Upper lobe of left lung (tissue), 6 donors: ENCODE measurements at regions not wholly inside any gene's neighbourhood (a gene's known extent, or its start where the extent isn't known, plus 50 kb on each side); places are given as distances from the start of the nearest gene placed in this dataset.

Experiments used
- ATAC-seq, 2 donors: fragments of 200-7000 bp; cut with Tn5 transposase; one replicate each; pipeline ENCODE4 v1.9.1; 2022; ENCODE audit warnings: mild to moderate bottlenecking in 2 of 2, moderate library complexity in 2 of 2; ENCODE audit not compliant: low FRiP score in 2 of 2
- DNase-seq, 2 donors: peaks; one replicate each; pipeline ENCODE4 v3.0.0-alpha.2; 2019 to 2020
- H3K27ac ChIP-seq, 4 donors: fragments of 200-600 bp; sonication (generic); one replicate each; pipeline ENCODE4 v1.5.1; 2016 to 2019
- H3K27me3 ChIP-seq, 4 donors: fragments of 200-600 bp; sonication (generic); one replicate each; pipeline ENCODE4 v1.5.1; 2017 to 2019
- H3K36me3 ChIP-seq, 4 donors: fragments of 200-600 bp; sonication (generic); one replicate each; pipeline ENCODE4 v1.5.1; 2016 to 2019
- H3K4me1 ChIP-seq, 4 donors: fragments of 200-600 bp; sonication (generic); one replicate each; pipeline ENCODE4 v1.5.1; 2018 to 2019
- H3K4me3 ChIP-seq, 4 donors: fragments of 200-600 bp; sonication (generic); one replicate each; pipeline ENCODE4 v1.5.1; 2017 to 2019; ENCODE audit warnings: mild to moderate bottlenecking in 2 of 4, moderate library complexity in 1 of 4
- H3K9me3 ChIP-seq, 4 donors: fragments of 200-600 bp; sonication (generic); one replicate each; pipeline ENCODE4 v1.5.1; 2018 to 2019
- CTCF ChIP-seq, 6 experiments: fragments of 450-650 bp in 4 of 6; fragments of 200-600 bp in 2 of 6; sonication (generic) in 2 of 6; IDR thresholded peaks; one replicate each; pipeline ENCODE4 v1.5.1; 2016 to 2019; ENCODE audit warnings: antibody characterized with exemption in 6 of 6
- EP300 ChIP-seq, 4 donors: sonication (generic); formaldehyde crosslinking; IDR thresholded peaks; one replicate each; pipeline ENCODE4 v1.5.1; 2017; ENCODE audit warnings: antibody characterized with exemption in 4 of 4, control low read depth in 2 of 4
- POLR2A ChIP-seq, 4 donors: fragments of 450-650 bp; IDR thresholded peaks; one replicate each; pipeline ENCODE4 v1.5.1; 2016 to 2017; ENCODE audit warnings: antibody characterized with exemption in 4 of 4, mild to moderate bottlenecking in 2 of 4
- POLR2AphosphoS5 ChIP-seq, 2 donors: sonication (generic); formaldehyde crosslinking; IDR thresholded peaks; one replicate each; pipeline ENCODE4 v1.5.1; 2017; ENCODE audit warnings: antibody characterized with exemption in 2 of 2
- WGBS, 2 donors: methylation state at CpG; one replicate each; pipeline ENCODE4 v1.1.5; 2017 to 2018; 5-methylcytosine and 5-hydroxymethylcytosine counted together
- donor health status: DM: no; HTN: no; CAD: no; lungs with moderate emphysema.
- donor health status: DM: no; HTN: yes; CAD: no; lungs with severe emphysema.

- ATAC-seq (no peak), DNase-seq (no peak)
- no peak overlapping the region for H3K27ac ChIP-seq
- H3K9me3 ChIP-seq = no peaks in the 10 kb centered on the region
- no peaks in the 10 kb centered on the region for H3K27me3 ChIP-seq
- no peaks in the 10 kb centered on the region for H3K36me3 ChIP-seq
- no peak overlapping the region for H3K4me3 ChIP-seq
- H3K4me1 ChIP-seq = no peaks in the 10 kb centered on the region
- TF ChIP-seq EP300 (IDR thresholded peaks at IDR 0.05) = no peak
- TF ChIP-seq POLR2A (IDR thresholded peaks at IDR 0.05) = no peak
- TF ChIP-seq CTCF (IDR thresholded peaks at IDR 0.05) = no peak
- no peak for TF ChIP-seq POLR2AphosphoS5 (IDR thresholded peaks at IDR 0.05)
Observed at GRCh38 chr4:156158747-156159146, 205.1 kb upstream of the CTSO start.

- Histone ChIP-seq H3K4me1 (no peaks in the 10 kb centered on the region), H3K4me3 (no peak overlapping the region), H3K27me3 (no peaks in the 10 kb centered on the region), H3K27ac (no peak overlapping the region), H3K9me3 (no peaks in the 10 kb centered on the region), H3K36me3 (no peaks in the 10 kb centered on the region)
- TF ChIP-seq POLR2A (IDR thresholded peaks at IDR 0.05) (no peak), EP300 (IDR thresholded peaks at IDR 0.05) (no peak), CTCF (IDR thresholded peaks at IDR 0.05) (no peak), POLR2AphosphoS5 (IDR thresholded peaks at IDR 0.05) (no peak)
- ATAC-seq (no peak), DNase-seq (no peak)
- 77 to 83% methylated on average over 4 of the region's 4 CpGs for WGBS, 2 donors
Observed at GRCh38 chr4:156154978-156155377, 201.3 kb upstream of the CTSO start.

- Histone ChIP-seq H3K4me3 (no peak overlapping the region), H3K4me1 (no peaks in the 10 kb centered on the region), H3K9me3 (no peaks in the 10 kb centered on the region), H3K27me3 (no peaks in the 10 kb centered on the region), H3K36me3 (no peaks in the 10 kb centered on the region), H3K27ac (no peak overlapping the region)
- DNase-seq = no peak
- WGBS, 2 donors = 60 to 64% methylated on average over 2 of the region's 2 CpGs
- no peak for TF ChIP-seq POLR2AphosphoS5 (IDR thresholded peaks at IDR 0.05)
- TF ChIP-seq POLR2A (IDR thresholded peaks at IDR 0.05) = no peak
- TF ChIP-seq EP300 (IDR thresholded peaks at IDR 0.05) = no peak
- no peak for TF ChIP-seq CTCF (IDR thresholded peaks at IDR 0.05)
- no peak for ATAC-seq
Observed at GRCh38 chr4:156146571-156146970, 192.9 kb upstream of the CTSO start.

- Histone ChIP-seq H3K36me3 (no peaks in the 10 kb centered on the region), H3K4me3 (no peak overlapping the region), H3K27ac (no peak overlapping the region), H3K9me3 (no peaks in the 10 kb centered on the region), H3K4me1 (no peaks in the 10 kb centered on the region), H3K27me3 (no peaks in the 10 kb centered on the region)
- TF ChIP-seq CTCF (IDR thresholded peaks at IDR 0.05) = no peak
- TF ChIP-seq POLR2AphosphoS5 (IDR thresholded peaks at IDR 0.05) = no peak
- TF ChIP-seq POLR2A (IDR thresholded peaks at IDR 0.05) = no peak
- TF ChIP-seq EP300 (IDR thresholded peaks at IDR 0.05) = no peak
- DNase-seq (no peak), ATAC-seq (no peak)
- WGBS, 2 donors = 67 to 83% methylated on average over 3 of the region's 3 CpGs
Observed at GRCh38 chr4:156144961-156145360, 191.3 kb upstream of the CTSO start.

- H3K27ac ChIP-seq = no peak overlapping the region
- H3K36me3 ChIP-seq = no peaks in the 10 kb centered on the region
- H3K27me3 ChIP-seq = no peaks in the 10 kb centered on the region
- no peak for DNase-seq
- WGBS, 2 donors = 82 to 87% methylated on average over 9 of the region's 9 CpGs
- H3K4me3 ChIP-seq = no peak overlapping the region
- ATAC-seq = no peak
- TF ChIP-seq EP300 (IDR thresholded peaks at IDR 0.05) (no peak), POLR2A (IDR thresholded peaks at IDR 0.05) (no peak), POLR2AphosphoS5 (IDR thresholded peaks at IDR 0.05) (no peak), CTCF (IDR thresholded peaks at IDR 0.05) (no peak)
- no peaks in the 10 kb centered on the region for H3K4me1 ChIP-seq
- no peaks in the 10 kb centered on the region for H3K9me3 ChIP-seq
Observed at GRCh38 chr4:156138781-156139280, 185.2 kb upstream of the CTSO start.
